DND-41 (cell line): ENCODE measurements at regions not wholly inside any gene's neighbourhood (a gene's known extent, or its start where the extent isn't known, plus 50 kb on each side); places are given as distances from the start of the nearest gene placed in this dataset.

Experiments used
- CTCF ChIP-seq: IDR thresholded peaks from 2 replicates; pipeline ENCODE4 v1.5.1; 2012; ENCODE audit warnings: borderline replicate concordance, low read length, moderate library complexity, mild to moderate bottlenecking; ENCODE audit not compliant: poor library complexity, severe bottlenecking; ENCODE audit errors: extremely low read depth
- EZH2 ChIP-seq: IDR thresholded peaks from 3 replicates; pipeline ENCODE4 v1.6.1; 2012; ENCODE audit warnings: borderline replicate concordance, low read depth, mild to moderate bottlenecking, moderate library complexity, low read length, inconsistent platforms; ENCODE audit not compliant: severe bottlenecking

GRCh38 chr6:100101644-100102043 lies 107.6 kb upstream of the MCHR2 start:
- no peak for TF ChIP-seq CTCF
- TF ChIP-seq EZH2: no peak
